ENCODE measurements at regions not wholly inside any gene's neighbourhood (a gene's known extent, or its start where the extent isn't known, plus 50 kb on each side); places are given as distances from the start of the nearest gene placed in this dataset.

GRCh38 chr12:66984077-66984476 is 285.1 kb upstream of the CAND1 start:
- no peak for DNase-seq
- Histone ChIP-seq H3K4me1 (no peaks in the 10 kb centered on the region), H3K36me3 (no peaks in the 10 kb centered on the region), H3K9me3 (no peaks in the 10 kb centered on the region), H3K27me3 (no peaks in the 10 kb centered on the region), H3K4me3 (no peak overlapping the region), H3K27ac (no peak overlapping the region)
- TF ChIP-seq POLR2A (IDR thresholded peaks at IDR 0.05): no peak
- TF ChIP-seq, protein P1, sequence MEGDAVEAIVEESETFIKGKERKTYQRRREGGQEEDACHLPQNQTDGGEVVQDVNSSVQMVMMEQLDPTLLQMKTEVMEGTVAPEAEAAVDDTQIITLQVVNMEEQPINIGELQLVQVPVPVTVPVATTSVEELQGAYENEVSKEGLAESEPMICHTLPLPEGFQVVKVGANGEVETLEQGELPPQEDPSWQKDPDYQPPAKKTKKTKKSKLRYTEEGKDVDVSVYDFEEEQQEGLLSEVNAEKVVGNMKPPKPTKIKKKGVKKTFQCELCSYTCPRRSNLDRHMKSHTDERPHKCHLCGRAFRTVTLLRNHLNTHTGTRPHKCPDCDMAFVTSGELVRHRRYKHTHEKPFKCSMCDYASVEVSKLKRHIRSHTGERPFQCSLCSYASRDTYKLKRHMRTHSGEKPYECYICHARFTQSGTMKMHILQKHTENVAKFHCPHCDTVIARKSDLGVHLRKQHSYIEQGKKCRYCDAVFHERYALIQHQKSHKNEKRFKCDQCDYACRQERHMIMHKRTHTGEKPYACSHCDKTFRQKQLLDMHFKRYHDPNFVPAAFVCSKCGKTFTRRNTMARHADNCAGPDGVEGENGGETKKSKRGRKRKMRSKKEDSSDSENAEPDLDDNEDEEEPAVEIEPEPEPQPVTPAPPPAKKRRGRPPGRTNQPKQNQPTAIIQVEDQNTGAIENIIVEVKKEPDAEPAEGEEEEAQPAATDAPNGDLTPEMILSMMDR (IDR thresholded peaks at IDR 0.05): no peak

GRCh38 chr12:66984962-66985361 is 284.2 kb upstream of the CAND1 start:
- no peak for DNase-seq
- H3K36me3 ChIP-seq: no peaks in the 10 kb centered on the region
- H3K27me3 ChIP-seq: no peaks in the 10 kb centered on the region
- H3K9me3 ChIP-seq: no peaks in the 10 kb centered on the region
- no peak overlapping the region for H3K4me3 ChIP-seq
- TF ChIP-seq, protein P1 (IDR thresholded peaks at IDR 0.05): no peak
- no peak for TF ChIP-seq POLR2A (IDR thresholded peaks at IDR 0.05)
- H3K4me1 ChIP-seq: no peaks in the 10 kb centered on the region
- no peak overlapping the region for H3K27ac ChIP-seq

DNA sequence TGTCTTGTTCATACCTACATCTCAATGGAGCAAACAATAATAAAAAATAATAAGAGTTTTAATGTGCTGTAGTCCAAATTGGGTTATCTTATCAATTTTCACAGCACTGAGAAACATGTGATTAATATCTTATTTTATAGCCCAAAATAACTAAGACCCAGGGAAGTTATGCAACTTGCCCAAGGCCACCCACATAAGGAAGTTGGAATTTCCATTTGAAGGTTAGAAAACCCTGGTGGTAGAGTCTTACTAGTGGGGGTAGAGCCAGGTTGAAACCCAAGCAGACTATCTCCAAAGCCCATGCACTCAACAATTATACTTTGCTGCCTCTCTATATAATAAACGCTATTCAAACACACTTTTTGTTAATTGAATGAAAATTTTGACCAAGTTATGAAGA is 270.0 kb upstream of the CAND1 start:
- H3K36me3 ChIP-seq: no peaks in the 10 kb centered on the region
- H3K9me3 ChIP-seq: no peaks in the 10 kb centered on the region
- H3K4me1 ChIP-seq: peaks cover 0 to 6% (median 0%) of the 10 kb centered on the region in 4 donors
- H3K4me3 ChIP-seq: no peak overlapping the region
- TF ChIP-seq POLR2A (IDR thresholded peaks at IDR 0.05): no peak
- TF ChIP-seq, protein P1 (IDR thresholded peaks at IDR 0.05): no peak
- no peak for DNase-seq
- H3K27me3 ChIP-seq: no peaks in the 10 kb centered on the region
- no peak overlapping the region for H3K27ac ChIP-seq

DNA sequence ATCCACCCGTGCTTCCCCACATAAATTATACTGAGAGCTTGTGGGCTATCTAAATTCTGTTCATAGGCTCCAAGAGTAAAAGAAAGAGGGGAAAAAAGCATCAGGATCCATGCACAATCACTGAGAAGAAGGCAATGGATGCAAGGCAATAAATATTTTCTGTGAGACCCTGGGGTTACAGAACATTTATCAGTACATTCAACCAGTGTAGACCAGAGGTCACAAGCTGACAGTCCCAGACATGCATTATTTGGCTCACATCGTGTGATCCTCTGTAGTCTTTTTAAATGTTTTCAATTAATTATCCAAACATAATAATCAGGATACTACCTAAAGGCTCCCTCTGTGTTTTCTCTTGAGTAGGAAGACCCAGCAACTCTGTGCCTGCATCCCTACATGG is 267.9 kb upstream of the CAND1 start:
- no peak for DNase-seq
- TF ChIP-seq, protein P1 (IDR thresholded peaks at IDR 0.05): no peak
- no peak for TF ChIP-seq POLR2A (IDR thresholded peaks at IDR 0.05)
- Histone ChIP-seq H3K4me3 (no peak overlapping the region), H3K27ac (no peak overlapping the region), H3K4me1 (peaks cover 0 to 6% (median 0%) of the 10 kb centered on the region in 4 donors), H3K9me3 (no peaks in the 10 kb centered on the region), H3K27me3 (no peaks in the 10 kb centered on the region), H3K36me3 (no peaks in the 10 kb centered on the region)

DNA sequence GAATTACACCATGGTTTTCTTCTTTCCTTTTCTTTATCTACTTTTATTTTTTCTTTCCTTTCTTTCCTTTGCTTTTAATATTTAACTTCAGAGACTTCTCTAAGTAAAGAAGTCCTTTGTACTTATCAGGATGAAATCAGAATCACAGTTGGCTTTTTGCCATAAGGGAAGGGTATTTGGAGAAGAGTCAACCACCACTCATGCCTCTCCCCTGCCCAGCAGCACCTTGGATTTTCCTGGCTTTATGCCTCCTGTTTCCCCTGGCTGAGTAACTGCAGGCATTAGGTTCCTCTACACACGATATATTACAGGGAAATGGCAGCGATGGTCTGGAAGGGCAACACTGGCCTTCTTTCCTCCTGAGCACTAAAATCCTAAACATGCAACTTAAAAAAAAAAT is 266.4 kb upstream of the CAND1 start:
- no peaks in the 10 kb centered on the region for H3K9me3 ChIP-seq
- DNase-seq: no peak
- TF ChIP-seq POLR2A (IDR thresholded peaks at IDR 0.05): no peak
- TF ChIP-seq, protein P1 (IDR thresholded peaks at IDR 0.05): no peak
- H3K4me1 ChIP-seq: peaks cover 0 to 6% (median 0%) of the 10 kb centered on the region in 4 donors
- H3K27me3 ChIP-seq: no peaks in the 10 kb centered on the region
- H3K27ac ChIP-seq: no peak overlapping the region
- H3K36me3 ChIP-seq: no peaks in the 10 kb centered on the region
- no peak overlapping the region for H3K4me3 ChIP-seq

DNA sequence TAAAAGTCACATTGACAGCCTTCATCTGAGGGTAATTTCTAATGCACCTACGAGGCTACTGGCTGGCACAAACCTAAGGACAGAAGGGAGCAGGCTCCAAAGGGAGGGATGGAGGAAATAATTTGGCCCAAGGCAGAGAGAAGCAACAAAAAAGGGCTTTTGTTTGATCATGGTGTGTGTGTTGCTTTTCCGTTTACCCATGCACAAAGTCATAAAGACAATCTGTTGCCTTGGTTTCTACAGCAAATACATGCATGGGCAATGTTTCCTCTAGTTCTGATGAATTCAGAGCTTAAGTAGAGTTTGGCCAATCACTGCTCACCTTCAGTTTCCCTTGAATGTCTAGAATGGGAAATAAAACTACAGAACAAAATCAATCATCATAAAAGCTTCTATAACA is 262.5 kb upstream of the CAND1 start:
- H3K27ac ChIP-seq: no peak overlapping the region
- no peaks in the 10 kb centered on the region for H3K36me3 ChIP-seq
- DNase-seq: no peak
- H3K4me1 ChIP-seq: peaks cover 0 to 6% (median 0%) of the 10 kb centered on the region in 4 donors
- H3K27me3 ChIP-seq: no peaks in the 10 kb centered on the region
- H3K4me3 ChIP-seq: no peak overlapping the region
- H3K9me3 ChIP-seq: no peaks in the 10 kb centered on the region
- TF ChIP-seq, protein P1 (IDR thresholded peaks at IDR 0.05): no peak
- no peak for TF ChIP-seq POLR2A (IDR thresholded peaks at IDR 0.05)

Measured in Peyer's patch (tissue), 4 donors.